OCI-LY1 (cell line): ENCODE measurements at regions not wholly inside any gene's neighbourhood (a gene's known extent, or its start where the extent isn't known, plus 50 kb on each side); places are given as distances from the start of the nearest gene placed in this dataset.

Experiments used
- H2AFZ ChIP-seq: fragments of 200-600 bp; sonication (generic), shearing (Covaris generic); 2 replicates; pipeline ENCODE4 v1.6.0; 2014; ENCODE audit warnings: antibody characterized with exemption, mild to moderate bottlenecking, low read length
- H3F3A ChIP-seq: fragments of 200-600 bp; sonication (generic), shearing (Covaris generic); 2 replicates; pipeline ENCODE4 v1.6.0; 2014; ENCODE audit warnings: mild to moderate bottlenecking, antibody characterized with exemption, low read length, moderate library complexity; ENCODE audit not compliant: insufficient read depth
- H3K27ac ChIP-seq: fragments of 200-600 bp; sonication (generic); 2 replicates; pipeline ENCODE4 v1.5.1; 2014; ENCODE audit warnings: low read length, mixed run types, mild to moderate bottlenecking, low read depth; ENCODE audit not compliant: poor library complexity, severe bottlenecking
- H3K27me3 ChIP-seq: fragments of 200-600 bp; sonication (generic); 2 replicates; pipeline ENCODE4 v1.6.0; 2014; ENCODE audit warnings: antibody characterized with exemption, mild to moderate bottlenecking, low read length, moderate library complexity; ENCODE audit not compliant: insufficient read depth
- H3K36me3 ChIP-seq: fragments of 200-600 bp; sonication (generic); 2 replicates; pipeline ENCODE4 v1.6.1; 2014; ENCODE audit warnings: mild to moderate bottlenecking, antibody characterized with exemption, low read length, moderate library complexity, mixed read lengths; ENCODE audit not compliant: insufficient read depth
- H3K4me1 ChIP-seq: fragments of 200-600 bp; sonication (generic); 2 replicates; pipeline ENCODE4 v1.5.1; 2014; ENCODE audit warnings: mild to moderate bottlenecking, low read length, moderate library complexity; ENCODE audit not compliant: insufficient read depth, severe bottlenecking
- H3K4me2 ChIP-seq: fragments of 200-600 bp; sonication (generic), shearing (Covaris generic); 2 replicates; pipeline ENCODE4 v1.6.1; 2014; ENCODE audit warnings: low read length
- H3K4me3 ChIP-seq: fragments of 200-600 bp; sonication (generic); 2 replicates; pipeline ENCODE4 v1.5.1; 2014; ENCODE audit warnings: low read length, low read depth, mild to moderate bottlenecking, mixed read lengths; ENCODE audit not compliant: poor library complexity, severe bottlenecking
- H3K79me2 ChIP-seq: fragments of 200-600 bp; shearing (Covaris generic); 2 replicates; pipeline ENCODE4 v1.6.1; 2016; ENCODE audit warnings: mixed run types, low read length, mixed read lengths; ENCODE audit not compliant: insufficient read depth
- H3K9ac ChIP-seq: fragments of 200-600 bp; sonication (generic), shearing (Covaris generic); 2 replicates; pipeline ENCODE4 v1.6.1; 2014; ENCODE audit warnings: mild to moderate bottlenecking, low read length, mixed read lengths
- H3K9me2 ChIP-seq: fragments of 200-600 bp; sonication (generic), shearing (Covaris generic); 2 replicates; pipeline ENCODE4 v1.6.1; 2014; ENCODE audit warnings: low read depth, mild to moderate bottlenecking, low read length, mixed read lengths
- H3K9me3 ChIP-seq: fragments of 200-600 bp; shearing (Covaris generic); 2 replicates; pipeline ENCODE4 v1.6.1; 2014; ENCODE audit warnings: low read length, mixed read lengths
- H4K20me1 ChIP-seq: fragments of 200-600 bp; sonication (generic), shearing (Covaris generic); 2 replicates; pipeline ENCODE4 v1.6.0; 2016; ENCODE audit warnings: mild to moderate bottlenecking, low read length; ENCODE audit not compliant: insufficient read depth
- CTCF ChIP-seq: fragments of 200-600 bp; sonication (generic), shearing (Covaris generic); IDR thresholded peaks from 2 replicates; pipeline ENCODE4 v1.5.1; 2017; ENCODE audit warnings: mild to moderate bottlenecking, antibody characterized with exemption, low read length, moderate library complexity, mixed read lengths
- EZH2 ChIP-seq: fragments of 200-600 bp; sonication (generic), shearing (Covaris generic); IDR thresholded peaks from 2 replicates; pipeline ENCODE4 v1.8.0; 2017; ENCODE audit warnings: borderline replicate concordance, mixed run types, mild to moderate bottlenecking, antibody characterized with exemption, low read length, moderate library complexity, mixed read lengths

DNA sequence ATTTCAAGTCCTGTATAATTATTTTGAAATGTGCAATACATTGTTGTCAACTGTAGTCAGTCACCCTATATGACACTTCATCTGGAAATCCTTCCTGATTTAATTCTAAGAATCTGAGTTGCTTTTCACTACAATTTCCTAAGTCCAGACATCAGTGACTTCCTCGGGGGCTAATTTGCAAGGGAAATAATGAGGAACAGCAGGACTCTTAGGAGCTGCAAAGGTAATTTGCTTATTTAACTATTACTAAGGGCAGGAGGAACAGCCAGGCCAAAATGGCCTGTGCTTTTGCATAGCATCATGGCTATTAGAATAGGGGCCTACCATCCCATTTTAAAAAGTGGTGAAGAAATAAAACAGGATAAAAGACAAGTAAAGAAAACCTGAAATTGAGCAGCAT, 178.8 kb downstream of the MC4R start:
- H3K9ac ChIP-seq = no peak overlapping the region
- no peak overlapping the region for H2AFZ ChIP-seq
- no peak for TF ChIP-seq EZH2
- no peak for TF ChIP-seq CTCF
- no peaks in the 10 kb centered on the region for H3K9me2 ChIP-seq
- H3K4me2 ChIP-seq = no peak overlapping the region
- H4K20me1 ChIP-seq = no peaks in the 10 kb centered on the region
- H3K4me3 ChIP-seq = no peak overlapping the region
- no peaks in the 10 kb centered on the region for H3K79me2 ChIP-seq
- H3K4me1 ChIP-seq = peaks cover 16% of the 10 kb centered on the region
- H3K27ac ChIP-seq = no peak overlapping the region
- H3K27me3 ChIP-seq = no peaks in the 10 kb centered on the region
- H3F3A ChIP-seq = no peaks in the 10 kb centered on the region
- no peaks in the 10 kb centered on the region for H3K36me3 ChIP-seq
- H3K9me3 ChIP-seq = no peaks in the 10 kb centered on the region

DNA sequence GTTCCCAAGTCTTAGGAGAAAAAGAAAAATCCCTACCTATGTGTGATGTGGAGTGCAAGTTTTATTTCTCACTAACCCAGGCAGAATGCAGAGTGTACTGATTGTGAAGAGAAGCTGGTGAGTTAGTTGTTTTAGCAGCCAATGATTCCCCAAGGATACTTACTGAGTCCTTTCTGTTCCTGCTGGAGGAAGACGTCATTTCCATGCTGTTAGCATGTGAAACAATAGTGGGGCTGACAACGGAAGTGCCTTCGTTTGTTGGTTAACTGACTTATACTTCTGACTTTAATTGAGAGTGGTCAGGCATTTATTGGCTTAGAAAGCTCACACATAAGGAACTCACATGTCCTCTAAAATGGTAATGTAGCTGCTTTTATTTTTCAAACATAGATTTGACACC, 180.6 kb downstream of the MC4R start:
- Histone ChIP-seq H3K4me2 (no peak overlapping the region), H2AFZ (0 out of 2 replicates have a peak overlapping the region, but pooled peaks have one; percentile 10), H3K4me3 (no peak overlapping the region)

DNA sequence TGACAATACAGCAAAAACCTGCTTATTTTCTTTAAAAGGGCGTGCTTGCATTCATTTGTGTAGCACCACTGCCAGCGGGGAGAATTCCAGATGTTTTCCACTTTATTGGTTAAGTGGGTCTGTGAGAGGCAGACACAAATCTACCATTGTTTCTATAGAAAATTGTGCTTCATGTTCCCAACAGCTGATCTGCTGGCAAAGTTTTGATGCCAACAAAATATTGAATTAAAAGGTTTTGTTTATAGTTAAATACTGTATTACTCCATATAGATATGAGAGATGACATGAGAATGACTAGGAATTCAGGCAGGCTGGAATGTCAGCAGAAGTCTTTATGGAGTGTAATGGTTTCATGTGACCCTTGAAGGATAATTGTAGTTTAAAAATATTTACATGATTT, 182.7 kb downstream of the MC4R start:
- H3K9me3 ChIP-seq = no peaks in the 10 kb centered on the region
- peaks cover 29% of the 10 kb centered on the region for H3K4me1 ChIP-seq
- H3K36me3 ChIP-seq = no peaks in the 10 kb centered on the region
- no peaks in the 10 kb centered on the region for H4K20me1 ChIP-seq
- no peaks in the 10 kb centered on the region for H3F3A ChIP-seq
- no peaks in the 10 kb centered on the region for H3K9me2 ChIP-seq
- H3K9ac ChIP-seq = peak overlapping the region; percentile 5; the same call in 1 of the 2 replicates
- H3K27me3 ChIP-seq = no peaks in the 10 kb centered on the region
- no peaks in the 10 kb centered on the region for H3K79me2 ChIP-seq
- peak overlapping the region; percentile 2 for H3K27ac ChIP-seq
- H3K4me3 ChIP-seq = peak overlapping the region; percentile 25
- H2AFZ ChIP-seq = no peak overlapping the region
- TF ChIP-seq EZH2 = no peak
- TF ChIP-seq CTCF = no peak
- peak overlapping the region; percentile 40 for H3K4me2 ChIP-seq

More for the DNA sequence above, 180.6 kb downstream of the MC4R start:
- H3K9me2 ChIP-seq = no peaks in the 10 kb centered on the region
- H3K9me3 ChIP-seq = no peaks in the 10 kb centered on the region
- no peak overlapping the region for H3K27ac ChIP-seq
- no peaks in the 10 kb centered on the region for H3K27me3 ChIP-seq
- H3F3A ChIP-seq = no peaks in the 10 kb centered on the region
- H3K9ac ChIP-seq = no peak overlapping the region
- H4K20me1 ChIP-seq = no peaks in the 10 kb centered on the region
- H3K4me1 ChIP-seq = peaks cover 29% of the 10 kb centered on the region
- TF ChIP-seq EZH2 = no peak
- TF ChIP-seq CTCF = no peak
- H3K36me3 ChIP-seq = no peaks in the 10 kb centered on the region
- H3K79me2 ChIP-seq = no peaks in the 10 kb centered on the region
